WERI-Rb-1 (cell line): ENCODE measurements at regions not wholly inside any gene's neighbourhood (a gene's known extent, or its start where the extent isn't known, plus 50 kb on each side); places are given as distances from the start of the nearest gene placed in this dataset.

Source experiments
- DNase-seq: peaks from one replicate; pipeline ENCODE4 v3.0.0-alpha.2; 2020
- H3K27ac ChIP-seq: fragments of 250-450 bp; sonication (Bioruptor Pico); 2 replicates; pipeline ENCODE4 v1.5.1; 2020; ENCODE audit warnings: mild to moderate bottlenecking, moderate library complexity
- H3K27me3 ChIP-seq: fragments of 250-450 bp; sonication (Bioruptor Pico); 2 replicates; pipeline ENCODE4 v1.5.1; 2021; ENCODE audit warnings: mild to moderate bottlenecking, low read depth, moderate library complexity; ENCODE audit not compliant: insufficient read depth, severe bottlenecking
- H3K36me3 ChIP-seq: fragments of 250-450 bp; sonication (Bioruptor Pico); 2 replicates; pipeline ENCODE4 v1.5.1; 2020; ENCODE audit warnings: mild to moderate bottlenecking, moderate library complexity
- H3K4me3 ChIP-seq: 2 replicates; pipeline ENCODE4 v1.5.1; 2011; ENCODE audit warnings: low read depth, mild to moderate bottlenecking, control low read depth, low read length
- H3K9me3 ChIP-seq: fragments of 250-450 bp; sonication (Bioruptor Pico); 2 replicates; pipeline ENCODE4 v1.5.1; 2021; ENCODE audit warnings: mild to moderate bottlenecking, moderate library complexity; ENCODE audit not compliant: severe bottlenecking
- CTCF ChIP-seq: IDR thresholded peaks from 2 replicates; pipeline ENCODE4 v1.5.1; 2011; ENCODE audit warnings: low read depth, mild to moderate bottlenecking, control low read depth, inconsistent platforms, low read length

GRCh38 chr17:31674305-31674704 is 184.7 kb downstream of the COPRS start:
- no peaks in the 10 kb centered on the region for H3K36me3 ChIP-seq
- H3K4me3 ChIP-seq, result no peak overlapping the region
- no peak for DNase-seq
- no peak for TF ChIP-seq CTCF
- H3K27me3 ChIP-seq, result no peaks in the 10 kb centered on the region
- H3K27ac ChIP-seq, result no peak overlapping the region
- H3K9me3 ChIP-seq, result peaks cover 5% of the 10 kb centered on the region

GRCh38 chr17:31673076-31673475 is 186.0 kb downstream of the COPRS start:
- H3K9me3 ChIP-seq, result peaks cover 5% of the 10 kb centered on the region
- H3K27me3 ChIP-seq, result no peaks in the 10 kb centered on the region
- no peak for DNase-seq
- no peaks in the 10 kb centered on the region for H3K36me3 ChIP-seq
- TF ChIP-seq CTCF, result no peak
- H3K4me3 ChIP-seq, result no peak overlapping the region
- no peak overlapping the region for H3K27ac ChIP-seq

GRCh38 chr17:31672161-31672819 is 186.8 kb downstream of the COPRS start:
- Histone ChIP-seq H3K9me3 (peaks cover 5% of the 10 kb centered on the region), H3K36me3 (no peaks in the 10 kb centered on the region), H3K4me3 (no peak overlapping the region), H3K27ac (no peak overlapping the region), H3K27me3 (no peaks in the 10 kb centered on the region)
- DNase-seq, result no peak
- no peak for TF ChIP-seq CTCF

- H3K9me3 ChIP-seq, result no peaks in the 10 kb centered on the region
- no peak overlapping the region for H3K27ac ChIP-seq
- no peak for DNase-seq
- TF ChIP-seq CTCF, result no peak
- H3K4me3 ChIP-seq, result no peak overlapping the region
- no peaks in the 10 kb centered on the region for H3K27me3 ChIP-seq
- H3K36me3 ChIP-seq, result no peaks in the 10 kb centered on the region
Observed at GRCh38 chr17:31663576-31663975, 195.5 kb downstream of the COPRS start.

- H3K27me3 ChIP-seq, result no peaks in the 10 kb centered on the region
- H3K27ac ChIP-seq, result no peak overlapping the region
- no peaks in the 10 kb centered on the region for H3K9me3 ChIP-seq
- no peaks in the 10 kb centered on the region for H3K36me3 ChIP-seq
- DNase-seq, result no peak
- H3K4me3 ChIP-seq, result no peak overlapping the region
- no peak for TF ChIP-seq CTCF
Observed at GRCh38 chr17:31660684-31661083, 198.4 kb downstream of the COPRS start.

GRCh38 chr17:31657876-31658275 is 201.2 kb downstream of the COPRS start:
- Histone ChIP-seq H3K27ac (no peak overlapping the region), H3K27me3 (no peaks in the 10 kb centered on the region), H3K4me3 (no peak overlapping the region), H3K9me3 (no peaks in the 10 kb centered on the region), H3K36me3 (no peaks in the 10 kb centered on the region)
- DNase-seq, result no peak
- no peak for TF ChIP-seq CTCF
